Memory B cell (primary cell): ENCODE measurements at regions not wholly inside any gene's neighbourhood (a gene's known extent, or its start where the extent isn't known, plus 50 kb on each side); places are given as distances from the start of the nearest gene placed in this dataset.
A peak's percentile ranks its signal among the peaks of the same experiment; 100 is the strongest.
"Not testable (repeated sequence)": the region's sequence is repeated elsewhere in the genome, so short reads cannot be mapped to it uniquely, and the experiment has no call there.

Experiments used
- ATAC-seq: fragments of 150-1000 bp; cut with Tn5 transposase; 2 replicates; pipeline ENCODE4 v1.10.0; 2021; ENCODE audit warnings: low read depth, mild to moderate bottlenecking, moderate library complexity
- DNase-seq, 2 donors: peaks; one replicate each; pipeline ENCODE4 v3.0.0; 2022; ENCODE audit warnings: low spot score in 2 of 2
- H3K27ac Mint-ChIP-seq: one replicate; pipeline ENCODE4 v1.8.0; 2022; ENCODE audit warnings: mild to moderate bottlenecking, moderate library complexity, mixed read lengths
- H3K27me3 Mint-ChIP-seq: one replicate; pipeline ENCODE4 v1.8.0; 2022; ENCODE audit warnings: mixed read lengths
- H3K36me3 Mint-ChIP-seq: one replicate; pipeline ENCODE4 v1.8.0; 2022; ENCODE audit warnings: mild to moderate bottlenecking, mixed read lengths
- H3K4me1 Mint-ChIP-seq: one replicate; pipeline ENCODE4 v1.8.0; 2022; ENCODE audit warnings: mixed read lengths
- H3K4me3 Mint-ChIP-seq: one replicate; pipeline ENCODE4 v1.8.0; 2022; ENCODE audit warnings: mild to moderate bottlenecking, moderate library complexity, mixed read lengths
- H3K9me3 Mint-ChIP-seq: one replicate; pipeline ENCODE4 v1.8.0; 2022; ENCODE audit warnings: mixed read lengths

DNA sequence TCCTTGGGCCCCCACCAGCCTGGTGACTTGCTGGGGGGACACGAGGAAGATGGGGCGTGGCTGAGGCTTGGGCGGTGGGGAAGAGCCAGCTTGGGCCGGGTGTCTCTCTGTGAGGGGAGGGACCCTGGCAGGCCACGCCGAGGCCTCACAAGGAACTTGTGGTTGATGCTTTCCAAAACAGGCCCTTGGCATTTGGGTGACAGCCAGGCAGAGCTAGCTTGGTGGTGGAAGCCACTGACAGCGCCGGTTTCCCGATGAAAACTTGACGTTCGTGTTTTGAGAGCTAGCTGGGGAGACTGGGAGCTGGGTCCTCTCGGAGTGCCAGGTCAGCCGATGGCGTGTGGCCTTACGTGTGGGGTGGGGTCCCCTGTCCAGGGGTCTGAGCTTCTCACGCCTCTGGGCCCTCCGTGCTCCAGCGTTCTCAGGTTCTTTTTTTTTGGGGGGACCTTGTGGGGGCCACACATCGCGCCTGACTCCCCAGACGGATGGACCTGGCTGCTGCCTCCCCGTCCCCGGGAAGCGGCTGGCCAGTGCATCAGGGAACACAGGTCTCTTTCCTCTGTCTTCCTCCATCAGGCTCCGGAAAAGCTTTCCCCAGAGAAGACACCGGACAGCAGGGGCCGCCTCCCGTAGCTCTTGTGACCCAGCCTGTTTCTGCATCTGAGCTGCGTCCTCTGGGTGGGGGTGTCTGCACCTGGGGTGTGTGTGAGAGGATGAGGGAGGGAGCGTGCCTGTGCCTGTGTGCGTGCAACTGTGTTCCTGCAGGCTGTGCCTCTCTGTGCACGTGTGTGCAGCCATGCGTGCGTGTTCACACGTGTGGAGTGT is 129.3 kb upstream of the LPCAT1 start:
- no peaks in the 10 kb centered on the region for H3K36me3 Mint-ChIP-seq
- H3K4me1 Mint-ChIP-seq: peaks cover 20% of the 10 kb centered on the region
- H3K4me3 Mint-ChIP-seq: peak overlapping the region; percentile 74
- H3K27ac Mint-ChIP-seq: peak overlapping the region; percentile 58
- ATAC-seq: peak; percentile 77
- DNase-seq: peak; percentile 42 to 45
- H3K9me3 Mint-ChIP-seq: no peaks in the 10 kb centered on the region
- peaks cover 19% of the 10 kb centered on the region for H3K27me3 Mint-ChIP-seq

DNA sequence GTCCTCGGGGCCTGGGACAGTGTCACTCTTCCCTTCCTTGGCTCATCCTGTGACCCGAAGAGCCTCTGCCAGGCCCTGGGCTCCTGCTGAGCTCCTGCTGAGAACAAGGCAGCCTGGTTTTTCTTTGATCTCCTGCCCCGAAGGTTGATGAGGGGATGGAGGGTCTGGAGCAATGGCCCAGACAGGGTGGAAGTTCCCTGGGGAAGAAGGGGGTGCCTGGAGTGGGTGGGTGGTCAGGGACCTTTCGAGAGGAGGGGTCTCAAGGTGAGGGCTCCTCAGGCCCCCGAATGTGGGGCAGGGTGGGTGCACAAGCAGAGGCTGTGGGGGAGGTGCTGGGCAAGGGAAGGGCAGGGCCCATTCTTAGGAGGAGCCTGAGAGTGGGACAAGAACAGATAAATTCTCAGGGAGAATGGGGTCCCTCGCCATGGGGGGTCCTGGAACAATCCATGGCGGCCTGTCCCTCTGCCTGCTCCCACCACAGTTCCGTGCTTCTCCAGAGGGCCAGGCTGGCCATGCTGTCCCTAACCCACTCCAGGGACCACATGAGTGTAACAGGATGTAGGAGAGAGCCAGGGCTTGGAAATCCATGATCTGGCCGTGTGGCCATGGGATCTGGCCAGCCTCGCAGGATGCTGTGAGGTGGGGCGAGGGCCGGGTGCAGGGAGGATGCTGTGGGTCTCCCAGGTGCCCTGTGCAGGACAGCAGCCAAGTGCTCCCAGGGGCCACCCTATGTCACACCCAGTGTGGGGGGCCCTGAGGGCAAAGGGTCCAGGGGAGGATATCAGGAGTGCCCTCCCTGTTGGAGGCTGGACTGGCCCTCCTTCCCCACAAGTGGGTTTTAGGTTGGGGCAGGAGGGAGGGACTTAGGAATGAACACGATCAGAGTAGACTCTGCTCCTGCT is 128.5 kb upstream of the LPCAT1 start:
- no peak for ATAC-seq
- Mint-ChIP-seq H3K36me3 (no peaks in the 10 kb centered on the region), H3K4me1 (peaks cover 20% of the 10 kb centered on the region), H3K4me3 (no peak overlapping the region), H3K9me3 (no peaks in the 10 kb centered on the region), H3K27me3 (peaks cover 19% of the 10 kb centered on the region), H3K27ac (no peak overlapping the region)
- no peak for DNase-seq

DNA sequence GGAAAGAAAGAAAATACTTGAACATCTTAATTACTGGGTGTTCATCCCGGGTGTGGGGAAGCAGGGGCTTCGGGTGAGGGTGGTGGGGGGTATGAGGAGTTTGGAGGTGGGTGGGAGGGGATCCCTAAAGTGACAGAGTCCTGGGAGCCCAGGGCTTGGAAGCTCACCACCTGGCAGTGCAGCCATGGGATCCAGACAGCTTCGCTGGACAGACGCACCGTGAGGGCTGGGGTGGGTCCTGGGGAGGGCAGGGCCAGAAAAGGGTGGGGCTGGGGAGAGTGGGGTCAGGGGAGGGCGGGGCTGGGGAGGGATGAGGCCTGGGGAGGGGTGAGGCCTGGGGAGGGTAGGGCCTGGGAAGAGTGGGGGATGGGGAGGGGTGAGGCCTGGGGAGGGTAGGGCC is 127.5 kb upstream of the LPCAT1 start:
- Mint-ChIP-seq H3K36me3 (no peaks in the 10 kb centered on the region), H3K9me3 (no peaks in the 10 kb centered on the region), H3K27ac (peak overlapping the region; percentile 70), H3K4me3 (no peak overlapping the region), H3K27me3 (peaks cover 19% of the 10 kb centered on the region), H3K4me1 (peaks cover 20% of the 10 kb centered on the region)
- DNase-seq: no peak
- ATAC-seq: no peak

DNA sequence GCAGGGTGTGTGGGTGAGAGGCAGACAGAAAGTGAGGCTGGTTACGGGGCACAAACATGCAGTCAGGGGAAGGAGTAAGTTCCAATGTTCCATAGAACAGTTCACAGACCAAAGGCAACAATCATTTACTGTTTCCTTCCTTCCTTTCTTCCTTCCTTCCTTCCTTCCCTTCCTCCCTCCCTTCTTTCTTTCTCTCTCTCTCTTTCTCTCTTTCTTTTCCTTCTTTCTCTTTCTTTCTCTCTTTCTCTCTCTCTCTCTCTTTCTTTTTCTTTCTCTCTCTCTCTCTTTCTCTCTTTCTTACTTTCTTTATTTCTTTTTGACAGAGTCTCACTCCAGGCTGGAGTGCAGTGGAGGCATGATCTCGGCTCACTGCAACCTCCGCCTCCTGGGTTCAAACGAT is 125.8 kb upstream of the LPCAT1 start:
- Mint-ChIP-seq H3K9me3 (no peaks in the 10 kb centered on the region), H3K4me3 (no peak overlapping the region), H3K4me1 (peaks cover 19% of the 10 kb centered on the region), H3K36me3 (no peaks in the 10 kb centered on the region), H3K27me3 (peaks cover 19% of the 10 kb centered on the region), H3K27ac (no peak overlapping the region)
- no peak for DNase-seq
- ATAC-seq: no peak

DNA sequence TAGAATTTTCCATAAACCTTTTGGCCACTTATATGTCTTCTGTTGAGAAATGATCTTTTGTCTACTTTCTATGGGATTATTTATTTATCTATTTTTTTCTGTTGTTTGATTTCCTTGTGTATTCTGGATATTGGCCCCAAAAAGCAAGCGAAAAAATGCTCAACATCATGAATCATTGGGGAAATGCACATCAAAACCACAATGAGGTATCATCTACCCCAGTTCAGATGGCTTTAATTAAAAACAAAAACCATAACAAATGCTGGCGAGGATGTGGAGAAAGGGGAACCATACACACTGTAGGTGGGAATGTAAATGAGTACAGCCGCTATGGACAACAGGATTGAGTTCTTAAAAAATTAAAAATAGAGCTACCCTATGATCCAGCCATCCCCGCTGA is 125.0 kb upstream of the LPCAT1 start:
- Mint-ChIP-seq H3K36me3 (no peaks in the 10 kb centered on the region), H3K27me3 (peaks cover 19% of the 10 kb centered on the region), H3K9me3 (no peaks in the 10 kb centered on the region), H3K4me1 (peaks cover 17% of the 10 kb centered on the region), H3K4me3 (no peak overlapping the region), H3K27ac (no peak overlapping the region)
- no peak for ATAC-seq
- DNase-seq: no peak

DNA sequence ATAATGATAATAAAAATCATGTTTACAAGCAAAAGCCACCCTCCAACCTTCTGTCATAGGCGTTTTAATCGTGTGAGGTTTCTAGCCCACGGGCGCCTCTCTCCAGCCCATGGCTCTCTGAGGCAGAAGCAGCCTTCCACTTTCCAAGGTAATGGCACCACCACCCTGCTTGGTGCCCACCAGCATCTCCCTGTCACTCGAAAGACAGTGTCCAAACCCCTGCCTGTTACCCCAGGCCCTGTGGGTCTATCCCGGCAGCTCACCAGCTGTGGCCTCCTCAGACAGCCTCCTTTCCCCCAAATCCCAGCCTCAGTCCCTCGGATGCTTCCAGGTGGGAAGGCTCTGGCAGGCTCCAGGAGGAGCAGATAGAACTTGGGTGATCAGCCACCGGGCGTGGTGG is 123.8 kb upstream of the LPCAT1 start:
- Mint-ChIP-seq H3K27ac (no peak overlapping the region), H3K4me3 (no peak overlapping the region), H3K36me3 (no peaks in the 10 kb centered on the region), H3K4me1 (peaks cover 11% of the 10 kb centered on the region), H3K27me3 (peaks cover 19% of the 10 kb centered on the region), H3K9me3 (no peaks in the 10 kb centered on the region)
- ATAC-seq: no peak
- no peak for DNase-seq

DNA sequence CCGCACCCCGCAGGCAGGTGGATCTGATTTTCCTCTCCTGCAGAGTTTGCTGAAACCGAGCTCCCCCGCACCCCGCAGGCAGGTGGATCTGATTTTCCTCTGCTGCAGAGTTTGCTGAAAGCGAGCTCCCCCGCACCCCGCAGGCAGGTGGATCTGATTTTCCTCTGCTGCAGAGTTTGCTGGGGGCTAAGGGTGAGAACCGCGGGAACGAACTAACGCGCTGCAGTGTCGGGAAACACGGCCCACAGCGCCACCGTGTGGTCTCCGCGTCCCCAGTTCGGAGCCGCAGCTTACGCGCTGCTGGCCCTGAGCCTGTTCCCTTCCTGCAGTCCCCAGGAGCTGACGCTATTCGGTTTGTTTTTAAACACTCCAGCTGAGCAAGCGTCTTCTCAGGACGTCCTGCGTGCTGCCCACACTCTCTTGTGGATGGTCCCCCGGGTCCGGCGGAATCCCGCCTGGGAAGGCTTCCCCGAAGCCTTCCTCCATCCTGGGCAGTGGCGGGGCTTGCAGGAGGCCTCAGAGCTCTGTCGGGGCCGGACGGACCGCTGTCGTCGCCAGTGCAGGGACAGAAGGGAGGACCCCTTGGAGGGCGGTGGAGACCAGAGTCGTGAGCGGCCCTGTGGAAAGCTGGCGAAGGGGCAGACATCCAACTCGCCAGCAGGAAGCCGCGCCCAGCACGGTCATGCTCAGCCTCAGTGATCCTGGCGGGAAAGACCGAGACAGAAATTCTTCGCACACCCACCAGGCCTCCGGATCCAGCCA is 121.2 kb upstream of the LPCAT1 start:
- peak; percentile 78 to 81 for DNase-seq
- peak; percentile 81 for ATAC-seq
- Mint-ChIP-seq H3K4me1 (peaks cover 9% of the 10 kb centered on the region), H3K27ac (no peak overlapping the region), H3K9me3 (no peaks in the 10 kb centered on the region), H3K27me3 (peaks cover 7% of the 10 kb centered on the region), H3K36me3 (no peaks in the 10 kb centered on the region), H3K4me3 (no peak overlapping the region)

DNA sequence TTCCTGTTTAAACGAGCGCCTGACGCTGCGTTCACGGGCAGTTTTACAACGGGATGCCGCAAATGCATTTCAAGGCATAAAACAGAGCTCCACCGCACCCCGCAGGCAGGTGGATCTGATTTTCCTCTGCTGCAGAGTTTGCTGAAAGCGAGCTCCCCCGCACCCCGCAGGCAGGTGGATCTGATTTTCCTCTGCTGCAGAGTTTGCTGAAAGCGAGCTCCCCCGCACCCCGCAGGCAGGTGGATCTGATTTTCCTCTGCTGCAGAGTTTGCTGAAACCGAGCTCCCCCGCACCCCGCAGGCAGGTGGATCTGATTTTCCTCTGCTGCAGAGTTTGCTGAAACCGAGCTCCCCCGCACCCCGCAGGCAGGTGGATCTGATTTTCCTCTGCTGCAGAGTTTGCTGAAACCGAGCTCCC is 120.6 kb upstream of the LPCAT1 start:
- H3K27me3 Mint-ChIP-seq, H3K27ac Mint-ChIP-seq, DNase-seq, ATAC-seq, H3K4me3 Mint-ChIP-seq, H3K9me3 Mint-ChIP-seq, H3K4me1 Mint-ChIP-seq, H3K36me3 Mint-ChIP-seq: not testable (repeated sequence)

DNA sequence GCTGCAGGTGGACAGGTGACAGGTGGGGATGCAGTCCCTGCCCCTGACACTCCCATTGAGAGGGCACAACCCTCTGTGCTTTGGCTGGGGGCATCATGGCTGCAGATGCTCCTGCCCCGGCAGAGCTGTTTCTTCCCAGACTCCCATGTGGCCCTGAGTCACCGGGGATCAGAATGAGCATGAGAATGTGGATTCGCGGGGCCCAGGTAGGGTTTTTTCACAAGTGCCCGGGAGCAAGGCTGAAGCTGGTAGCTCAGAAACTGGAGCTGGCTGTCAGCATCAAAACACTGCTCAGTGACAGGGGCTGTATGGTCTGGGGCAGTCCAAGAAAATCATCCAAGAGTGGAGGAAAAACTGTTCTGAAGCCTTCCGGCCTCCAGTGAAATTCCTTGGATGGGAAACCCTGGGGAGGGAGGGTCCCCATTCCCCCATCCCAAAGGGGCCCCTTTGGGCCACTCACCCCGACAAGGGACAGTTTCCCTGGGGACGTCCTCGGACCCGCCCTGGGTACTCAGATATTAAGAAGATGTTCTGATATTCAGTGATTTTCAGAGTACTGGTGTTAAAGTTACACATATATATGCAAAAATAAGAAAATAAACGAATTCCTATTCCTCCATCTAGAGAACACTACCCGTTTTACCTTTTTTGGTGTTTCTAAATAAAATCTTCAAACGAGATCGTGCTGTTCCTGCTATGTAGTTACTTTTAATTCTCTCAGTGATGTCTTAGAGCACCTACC is 120.1 kb upstream of the LPCAT1 start:
- Mint-ChIP-seq H3K27me3 (peaks cover 4% of the 10 kb centered on the region), H3K27ac (no peak overlapping the region), H3K9me3 (no peaks in the 10 kb centered on the region), H3K4me3 (no peak overlapping the region), H3K36me3 (no peaks in the 10 kb centered on the region), H3K4me1 (peaks cover 5% of the 10 kb centered on the region)
- ATAC-seq: no peak
- DNase-seq: no peak

DNA sequence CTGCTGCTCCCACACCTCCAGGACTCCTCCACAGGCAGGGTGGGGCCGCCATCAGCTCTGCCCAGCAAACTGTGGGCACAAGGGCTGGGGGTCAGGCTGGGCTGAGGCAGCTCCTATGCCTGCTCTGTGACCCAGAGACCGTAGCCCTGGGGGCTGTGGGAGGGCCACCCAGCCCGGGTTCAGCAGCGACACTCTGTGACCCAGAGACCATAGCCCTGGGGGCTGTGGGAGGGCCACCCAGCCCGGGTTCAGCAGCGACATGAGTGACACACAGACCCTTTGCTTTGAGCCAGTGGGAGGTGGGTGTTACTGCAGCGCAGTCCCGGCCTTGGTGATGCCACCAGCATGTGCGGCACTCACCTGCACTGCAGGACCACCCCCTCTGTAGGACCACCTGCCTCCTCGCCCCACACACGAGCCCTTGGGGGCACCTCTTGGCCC is 118.9 kb upstream of the LPCAT1 start:
- no peaks in the 10 kb centered on the region for H3K36me3 Mint-ChIP-seq
- peaks cover 4% of the 10 kb centered on the region for H3K27me3 Mint-ChIP-seq
- H3K9me3 Mint-ChIP-seq: no peaks in the 10 kb centered on the region
- H3K4me3 Mint-ChIP-seq: no peak overlapping the region
- H3K27ac Mint-ChIP-seq: no peak overlapping the region
- no peak for DNase-seq
- H3K4me1 Mint-ChIP-seq: peaks cover 5% of the 10 kb centered on the region
- no peak for ATAC-seq

DNA sequence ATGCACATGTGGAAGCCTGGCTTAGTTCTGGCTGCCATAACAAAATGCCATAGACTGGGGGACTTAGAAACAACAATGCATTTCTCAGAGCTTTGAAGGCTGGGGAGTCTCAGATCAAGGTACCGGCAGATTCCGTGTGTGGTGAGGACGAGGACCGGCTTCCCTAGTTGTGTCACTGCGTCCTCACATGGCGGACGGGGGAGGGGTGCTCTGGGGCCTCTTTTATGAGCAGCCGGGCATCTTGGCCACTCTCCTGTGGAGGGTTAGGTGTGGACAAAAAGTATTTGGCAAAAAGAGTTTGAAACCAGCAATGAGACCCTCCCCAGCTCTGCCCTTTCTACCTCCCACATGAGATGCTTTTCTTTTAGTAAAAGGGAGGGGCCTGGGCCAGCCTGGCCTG is 118.5 kb upstream of the LPCAT1 start:
- H3K36me3 Mint-ChIP-seq: no peaks in the 10 kb centered on the region
- H3K4me3 Mint-ChIP-seq: no peak overlapping the region
- peaks cover 5% of the 10 kb centered on the region for H3K4me1 Mint-ChIP-seq
- no peaks in the 10 kb centered on the region for H3K9me3 Mint-ChIP-seq
- H3K27ac Mint-ChIP-seq: no peak overlapping the region
- H3K27me3 Mint-ChIP-seq: peaks cover 4% of the 10 kb centered on the region
- no peak for DNase-seq
- ATAC-seq: no peak

DNA sequence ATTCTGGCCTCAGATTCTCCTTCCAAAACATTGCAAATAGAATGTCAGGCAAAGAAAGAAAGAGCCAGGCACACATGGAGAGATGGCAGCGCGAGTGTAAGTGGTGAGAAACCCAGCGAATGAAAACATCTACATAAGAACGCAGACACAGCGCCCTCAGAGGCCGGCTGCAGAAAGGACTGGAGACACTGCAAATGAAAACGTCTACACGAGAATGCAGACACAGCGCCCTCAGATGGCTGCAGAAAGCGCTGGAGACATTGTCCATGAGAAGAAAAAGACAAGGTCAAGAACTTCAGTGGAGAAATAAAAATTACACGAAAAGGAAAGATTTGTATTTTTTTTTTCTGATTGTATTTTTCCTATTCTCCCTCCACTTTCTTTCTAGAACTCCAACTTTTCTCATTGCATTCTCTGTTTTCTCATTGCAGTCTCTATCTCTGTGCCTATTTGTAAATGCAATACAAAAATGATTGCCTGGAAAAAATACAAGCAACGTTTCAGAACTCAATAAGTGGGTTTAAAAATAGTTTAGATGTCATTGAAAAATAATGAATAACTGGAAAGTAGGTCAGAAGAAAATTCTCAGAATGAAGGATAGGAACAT is 117.9 kb upstream of the LPCAT1 start:
- Mint-ChIP-seq H3K4me3 (no peak overlapping the region), H3K4me1 (peaks cover 5% of the 10 kb centered on the region), H3K9me3 (no peaks in the 10 kb centered on the region), H3K36me3 (no peaks in the 10 kb centered on the region), H3K27ac (no peak overlapping the region), H3K27me3 (peaks cover 4% of the 10 kb centered on the region)
- DNase-seq (peak; percentile 59 to 69), ATAC-seq (peak; percentile 89)

DNA sequence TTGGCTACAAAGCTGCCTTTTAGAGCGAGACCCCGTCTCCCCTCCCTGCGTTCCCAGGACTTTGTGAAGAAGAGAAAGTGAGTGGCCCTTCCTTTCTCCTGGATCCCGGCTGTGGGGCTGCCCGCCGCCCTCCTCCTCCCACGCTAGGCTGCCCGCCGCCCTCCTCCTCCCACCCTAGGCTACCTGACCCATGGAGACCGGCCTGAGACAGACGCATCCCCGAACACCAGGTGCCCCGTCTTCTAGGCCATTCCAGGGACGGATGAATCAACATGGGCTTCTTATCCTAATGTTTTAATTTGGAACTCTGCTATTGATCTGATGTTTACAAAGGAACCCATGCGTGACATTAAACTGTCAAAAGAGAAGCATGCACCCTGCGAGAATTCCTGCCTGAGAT is 117.3 kb upstream of the LPCAT1 start:
- H3K36me3 Mint-ChIP-seq: no peaks in the 10 kb centered on the region
- peaks cover 4% of the 10 kb centered on the region for H3K27me3 Mint-ChIP-seq
- no peak overlapping the region for H3K4me3 Mint-ChIP-seq
- ATAC-seq: no peak
- no peaks in the 10 kb centered on the region for H3K9me3 Mint-ChIP-seq
- no peak for DNase-seq
- H3K27ac Mint-ChIP-seq: no peak overlapping the region
- H3K4me1 Mint-ChIP-seq: peaks cover 5% of the 10 kb centered on the region
